PC-9 (cell line): ENCODE measurements at regions not wholly inside any gene's neighbourhood (a gene's known extent, or its start where the extent isn't known, plus 50 kb on each side); places are given as distances from the start of the nearest gene placed in this dataset.

Experiments
- BruUV-seq: library from RNA; stranded (reverse); fragments of 400-500 nt; replicated peaks from 2 replicates; lab custom pipeline; 2021; lab: Mats Ljungman, UMichigan
- CTCF ChIA-PET: fragments of 300-600 bp; sonication (Branson Sonifier 250); formaldehyde crosslinking; loops from one replicate; lab custom pipeline; 2022; ENCODE audit warnings: antibody characterized with exemption; lab: Charles Lee
- POLR2A ChIA-PET: fragments of 300-600 bp; sonication (Branson Sonifier 250); formaldehyde crosslinking; loops from one replicate; lab custom pipeline; 2022; ENCODE audit warnings: antibody characterized with exemption; ENCODE audit not compliant: unreplicated experiment; lab: Charles Lee
- DNase-seq, 2 experiments: peaks; one replicate each; pipeline versions ENCODE4 v3.0.0 to v3.0.0-alpha.2; 2015 to 2022; ENCODE audit warnings: mixed read lengths in 1 of 2
- H2AFZ ChIP-seq: fragments of 200-600 bp; sonication (generic); 2 replicates; pipeline ENCODE4 v1.8.1; 2017; ENCODE audit warnings: antibody characterized with exemption
- H3F3A ChIP-seq: fragments of 200-600 bp; sonication (generic); 2 replicates; pipeline ENCODE4 v1.8.1; 2017; ENCODE audit warnings: antibody characterized with exemption, mild to moderate bottlenecking, low read depth; ENCODE audit not compliant: insufficient read depth
- H3K27ac ChIP-seq: fragments of 200-600 bp; sonication (generic); 2 replicates; pipeline ENCODE4 v1.6.1; 2016; ENCODE audit warnings: mixed run types
- H3K27me3 ChIP-seq: fragments of 200-600 bp; sonication (generic); 2 replicates; pipeline ENCODE4 v1.6.1; 2016; ENCODE audit warnings: low read depth, mixed run types; ENCODE audit not compliant: insufficient read depth
- H3K36me3 ChIP-seq: fragments of 200-600 bp; sonication (generic); 2 replicates; pipeline ENCODE4 v1.6.1; 2016; ENCODE audit warnings: low read depth, mixed run types
- H3K4me1 ChIP-seq: fragments of 200-600 bp; sonication (generic); replicated peaks from 2 replicates; pipeline ENCODE4 v1.6.1; 2016; ENCODE audit warnings: mixed run types; ENCODE audit not compliant: insufficient read depth
- H3K4me2 ChIP-seq: fragments of 200-600 bp; sonication (generic); 2 replicates; pipeline ENCODE4 v1.6.1; 2017; ENCODE audit warnings: mixed run types
- H3K4me3 ChIP-seq: fragments of 200-600 bp; sonication (generic); 2 replicates; pipeline ENCODE4 v1.6.1; 2016; ENCODE audit warnings: mixed run types
- H3K79me2 ChIP-seq: fragments of 200-600 bp; sonication (generic); 2 replicates; pipeline ENCODE4 v1.6.1; 2017; ENCODE audit warnings: low read depth, mixed run types
- H3K9me2 ChIP-seq: fragments of 200-600 bp; sonication (generic); 2 replicates; pipeline ENCODE4 v1.8.1; 2017; ENCODE audit warnings: mild to moderate bottlenecking; ENCODE audit not compliant: insufficient read depth
- H3K9me3 ChIP-seq: fragments of 200-600 bp; sonication (generic); 2 replicates; pipeline ENCODE4 v1.8.1; 2016; ENCODE audit warnings: low read depth; ENCODE audit not compliant: insufficient read depth
- H4K20me1 ChIP-seq: fragments of 200-600 bp; sonication (generic); 2 replicates; pipeline ENCODE4 v1.8.1; 2017; ENCODE audit not compliant: insufficient read depth
- CTCF ChIP-seq: fragments of 200-600 bp; sonication (generic); conservative IDR thresholded peaks from 2 replicates; pipeline ENCODE4 v1.6.1; 2017; ENCODE audit warnings: mixed run types, antibody characterized with exemption, mild to moderate bottlenecking, moderate library complexity
- EZH2 ChIP-seq: fragments of 200-600 bp; sonication (generic); IDR thresholded peaks from 2 replicates; pipeline ENCODE4 v1.8.0; 2017; ENCODE audit warnings: antibody characterized with exemption, low read depth
- intact Hi-C: fragments of 100-400 bp; cut with micrococcal nuclease; formaldehyde crosslinking; loops from one replicate; pipeline ENCODE4 v1.10.0; 2022; ENCODE audit not compliant: unreplicated experiment

GRCh38 chrY:15424665-15425132 is 900.4 kb downstream of the NLGN4Y start:
- ChIA-PET POLR2A (no interaction called here), CTCF (no interaction called here)
- Histone ChIP-seq H3K4me3 (no peak overlapping the region), H2AFZ (no peak overlapping the region), H3K4me1 (no peaks in the 10 kb centered on the region), H4K20me1 (no peaks in the 10 kb centered on the region), H3K27ac (no peak overlapping the region), H3K9me3 (no peaks in the 10 kb centered on the region), H3K79me2 (no peaks in the 10 kb centered on the region), H3K9me2 (no peaks in the 10 kb centered on the region), H3K36me3 (no peaks in the 10 kb centered on the region), H3K27me3 (no peaks in the 10 kb centered on the region), H3K4me2 (no peak overlapping the region), H3F3A (no peaks in the 10 kb centered on the region)
- no peak for TF ChIP-seq CTCF
- intact Hi-C loops: no loop called here
- no peak for DNase-seq
- no TSS peak for BruUV-seq

- H3K27ac ChIP-seq: no peak overlapping the region
- CTCF ChIA-PET: no interaction called here
- H3K36me3 ChIP-seq: no peaks in the 10 kb centered on the region
- DNase-seq: no peak
- H2AFZ ChIP-seq: no peak overlapping the region
- no peak overlapping the region for H3K4me3 ChIP-seq
- TF ChIP-seq EZH2 (no peak), CTCF (no peak)
- H3K27me3 ChIP-seq: no peaks in the 10 kb centered on the region
- H3F3A ChIP-seq: no peaks in the 10 kb centered on the region
- intact Hi-C loops: no loop called here
- H3K9me2 ChIP-seq: no peaks in the 10 kb centered on the region
- no peaks in the 10 kb centered on the region for H3K79me2 ChIP-seq
- no TSS peak for BruUV-seq
- POLR2A ChIA-PET: no interaction called here
- H3K4me1 ChIP-seq: no peaks in the 10 kb centered on the region
- H3K9me3 ChIP-seq: no peaks in the 10 kb centered on the region
- H3K4me2 ChIP-seq: no peak overlapping the region
- H4K20me1 ChIP-seq: no peaks in the 10 kb centered on the region
Observed at GRCh38 chrY:15440021-15440695, 915.8 kb downstream of the NLGN4Y start.

- Histone ChIP-seq H4K20me1 (no peaks in the 10 kb centered on the region), H3K79me2 (no peaks in the 10 kb centered on the region), H3K4me1 (no peaks in the 10 kb centered on the region), H3K9me2 (no peaks in the 10 kb centered on the region), H3K27me3 (no peaks in the 10 kb centered on the region), H3K4me3 (no peak overlapping the region), H3K4me2 (no peak overlapping the region), H2AFZ (no peak overlapping the region), H3K27ac (no peak overlapping the region), H3K9me3 (no peaks in the 10 kb centered on the region), H3F3A (no peaks in the 10 kb centered on the region), H3K36me3 (no peaks in the 10 kb centered on the region)
- no peak for DNase-seq
- CTCF ChIA-PET: no interaction called here
- intact Hi-C loops: no loop called here
- no peak for TF ChIP-seq CTCF
- no TSS peak for BruUV-seq
- POLR2A ChIA-PET: no interaction called here
Observed at GRCh38 chrY:15440696-15441408, 916.5 kb downstream of the NLGN4Y start.
